Gastrocnemius medialis (tissue), 4 donors: ENCODE measurements at regions not wholly inside any gene's neighbourhood (a gene's known extent, or its start where the extent isn't known, plus 50 kb on each side); places are given as distances from the start of the nearest gene placed in this dataset.

Source experiments
- ATAC-seq, 2 donors: fragments of 150-250 bp; one replicate each; pipeline ENCODE4 v1.9.1; 2016
- DNase-seq, 2 donors: peaks; one replicate each; pipeline ENCODE4 v3.0.0-alpha.2; 2019
- H3K27ac ChIP-seq, 4 donors: fragments of 200-600 bp; sonication (generic); 1 replicate in 1 of 4; 2 replicates in 3 of 4; pipeline ENCODE4 v1.5.1; 2016 to 2018; ENCODE audit warnings: mild to moderate bottlenecking in 2 of 4, moderate library complexity in 1 of 4
- H3K27me3 ChIP-seq, 3 donors: fragments of 200-600 bp; sonication (generic) in 2 of 3; 1 replicate in 1 of 3; 2 replicates in 2 of 3; pipeline versions ENCODE4 v1.5.1 to v1.6.0; 2016 to 2019; ENCODE audit warnings: mild to moderate bottlenecking in 1 of 3, moderate library complexity in 1 of 3
- H3K36me3 ChIP-seq, 2 donors: fragments of 200-600 bp; sonication (generic) in 1 of 2; one replicate each; pipeline ENCODE4 v1.5.1; 2017 to 2018
- H3K4me1 ChIP-seq, 2 donors: fragments of 200-600 bp; sonication (generic) in 1 of 2; one replicate each; pipeline ENCODE4 v1.5.1; 2016 to 2017; ENCODE audit warnings: mild to moderate bottlenecking in 2 of 2
- H3K4me3 ChIP-seq, 4 donors: fragments of 200-600 bp; sonication (generic) in 3 of 4; 1 replicate in 1 of 4; 2 replicates in 3 of 4; pipeline ENCODE4 v1.5.1; 2016 to 2019; ENCODE audit warnings: mild to moderate bottlenecking in 2 of 4
- H3K9me3 ChIP-seq, 3 donors: fragments of 200-600 bp; sonication (generic) in 2 of 3; 1 replicate in 1 of 3; 2 replicates in 2 of 3; pipeline ENCODE4 v1.5.1; 2016 to 2019
- CTCF ChIP-seq, 5 experiments: fragments of 450-650 bp in 3 of 5; fragments of 200-600 bp in 2 of 5; sonication (generic) in 2 of 5; IDR thresholded peaks in 4 of 5; conservative IDR thresholded peaks in 1 of 5; 1 replicate in 4 of 5; 2 replicates in 1 of 5; pipeline ENCODE4 v1.5.1; 2016 to 2019; ENCODE audit warnings: antibody characterized with exemption in 5 of 5, mild to moderate bottlenecking in 3 of 5, moderate library complexity in 3 of 5
- POLR2A ChIP-seq, 2 donors: fragments of 450-650 bp; IDR thresholded peaks; one replicate each; pipeline ENCODE4 v1.6.1; 2017; ENCODE audit warnings: antibody characterized with exemption in 2 of 2, mild to moderate bottlenecking in 2 of 2, moderate library complexity in 2 of 2
- in situ Hi-C, 4 donors: fragments of 200-750 bp; cut with MboI; loops; one replicate each; pipeline versions ENCODE4 v1.15.0 to v1.8.0; 2017; ENCODE audit warnings: low sequenced_read_pairs in 4 of 4
- intact Hi-C: fragments of 100-400 bp; cut with DNase I; formaldehyde crosslinking; loops from one replicate; pipeline ENCODE4 v1.15.1; 2023; ENCODE audit warnings: low total_unique reads

DNA sequence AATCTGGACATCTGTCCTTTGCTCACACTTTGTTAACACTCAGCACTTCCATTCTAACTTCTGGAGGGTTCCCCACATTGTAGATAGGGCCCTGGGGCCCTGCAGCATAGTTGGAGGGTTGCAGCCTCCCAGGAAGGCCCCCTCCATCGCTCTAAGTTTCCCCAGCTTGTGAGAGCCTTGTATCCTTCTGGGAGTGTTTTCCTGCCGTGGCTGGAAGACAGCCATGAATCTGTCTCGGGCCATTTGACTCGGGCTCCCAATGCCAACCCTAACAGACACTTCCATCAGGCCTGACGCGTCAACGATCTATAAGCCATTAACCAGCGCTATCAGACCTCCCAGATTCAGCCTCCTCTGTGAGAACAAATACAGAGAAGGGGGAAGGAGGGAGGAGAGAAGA lies 263.7 kb upstream of the RPL38 start:
- intact Hi-C loops = no loop called here
- TF ChIP-seq POLR2A (IDR thresholded peaks at IDR 0.05) = no peak
- TF ChIP-seq CTCF (IDR thresholded peaks at IDR 0.05 in 4 of 5, conservative IDR thresholded peaks at IDR 0.05 in 1 of 5) = no peak

GRCh38 chr17:73940511-73940910 lies 263.0 kb upstream of the RPL38 start:
- TF ChIP-seq POLR2A (IDR thresholded peaks at IDR 0.05) (no peak), CTCF (IDR thresholded peaks at IDR 0.05 in 4 of 5, conservative IDR thresholded peaks at IDR 0.05 in 1 of 5) (no peak)
- no peaks in the 10 kb centered on the region for H3K9me3 ChIP-seq
- no peak for DNase-seq
- no peak for ATAC-seq
- H3K4me3 ChIP-seq = no peak overlapping the region
- intact Hi-C loops = no loop called here
- in situ Hi-C loops = loop anchor here in 1 of 4 donors (25.0 kb wide), 1 partner anchor 97 kb away; no protein-coding TSS in a partner anchor
- H3K27ac ChIP-seq = no peak overlapping the region
- no peaks in the 10 kb centered on the region for H3K36me3 ChIP-seq
- no peaks in the 10 kb centered on the region for H3K4me1 ChIP-seq
- peaks cover 0 to under 1% (median 0%) of the 10 kb centered on the region in 3 donors for H3K27me3 ChIP-seq

More for the DNA sequence above, 263.7 kb upstream of the RPL38 start:
- Histone ChIP-seq H3K36me3 (no peaks in the 10 kb centered on the region), H3K4me3 (no peak overlapping the region), H3K4me1 (no peaks in the 10 kb centered on the region), H3K27ac (no peak overlapping the region), H3K27me3 (no peaks in the 10 kb centered on the region), H3K9me3 (no peaks in the 10 kb centered on the region)
- DNase-seq (no peak), ATAC-seq (no peak)
- in situ Hi-C loops = loop anchor here in 1 of 4 donors (25.0 kb wide), 1 partner anchor 97 kb away; no protein-coding TSS in a partner anchor

GRCh38 chr17:73941919-73942530 lies 261.5 kb upstream of the RPL38 start:
- Histone ChIP-seq H3K36me3 (no peaks in the 10 kb centered on the region), H3K27ac (no peak overlapping the region), H3K4me3 (no peak overlapping the region), H3K9me3 (no peaks in the 10 kb centered on the region), H3K27me3 (peaks cover 0 to 5% (median 0%) of the 10 kb centered on the region in 3 donors), H3K4me1 (no peaks in the 10 kb centered on the region)
- no peak for ATAC-seq
- in situ Hi-C loops = loop anchor here in 1 of 4 donors (25.0 kb wide), 1 partner anchor 95 kb away; no protein-coding TSS in a partner anchor
- no peak for TF ChIP-seq POLR2A (IDR thresholded peaks at IDR 0.05)
- no peak for DNase-seq
- intact Hi-C loops = no loop called here

- Histone ChIP-seq H3K4me1 (no peaks in the 10 kb centered on the region), H3K36me3 (no peaks in the 10 kb centered on the region), H3K27ac (no peak overlapping the region), H3K4me3 (no peak overlapping the region), H3K9me3 (no peaks in the 10 kb centered on the region), H3K27me3 (peaks cover 0 to 5% (median 0%) of the 10 kb centered on the region in 3 donors)
- TF ChIP-seq CTCF (IDR thresholded peaks at IDR 0.05 in 4 of 5, conservative IDR thresholded peaks at IDR 0.05 in 1 of 5) (no peak), POLR2A (IDR thresholded peaks at IDR 0.05) (no peak)
- ATAC-seq = no peak
- DNase-seq = no peak
- in situ Hi-C loops (loop anchor here in 1 of 4 donors (25.0 kb wide), 1 partner anchor 94 kb away; no protein-coding TSS in a partner anchor), intact Hi-C loops (no loop called here)
These were observed 260.6 kb upstream of the RPL38 start for GRCh38 chr17:73942703-73943415.

DNA sequence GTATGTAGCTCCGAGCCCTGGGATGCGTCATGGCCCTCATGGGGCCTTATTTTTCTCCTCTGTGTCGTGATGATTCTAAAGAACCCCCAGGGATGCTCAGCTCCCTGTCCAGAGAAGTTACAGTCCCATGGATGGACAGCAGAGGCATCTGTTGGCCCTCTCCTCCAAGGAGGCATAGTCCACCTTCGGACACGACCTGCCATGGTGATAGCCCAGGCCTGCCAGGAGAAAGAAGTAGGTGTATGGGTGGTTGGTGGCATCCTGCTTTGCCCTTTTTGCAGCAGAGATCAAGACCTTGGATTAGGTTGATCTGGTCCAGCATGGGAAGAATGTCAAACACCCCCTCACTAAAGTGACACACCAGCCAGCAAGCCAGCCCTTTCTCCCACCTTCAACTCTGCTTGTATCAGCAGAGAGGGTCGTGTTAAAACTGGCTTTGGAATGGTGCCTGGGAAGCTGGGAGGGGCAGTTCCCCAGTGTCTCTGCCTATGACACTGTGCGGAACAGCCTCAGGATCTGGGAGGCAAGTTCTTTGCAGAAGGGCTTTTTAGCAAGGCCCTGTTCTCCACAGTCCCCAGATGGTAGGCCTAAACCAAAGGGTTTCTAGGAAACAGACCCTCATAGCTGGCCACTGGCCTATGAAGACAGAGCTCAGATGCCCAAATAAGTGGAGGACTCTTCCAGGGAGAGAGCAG lies 259.9 kb upstream of the RPL38 start:
- H3K9me3 ChIP-seq = no peaks in the 10 kb centered on the region
- ATAC-seq = no peak
- H3K4me3 ChIP-seq = no peak overlapping the region
- no peak for DNase-seq
- no peak overlapping the region for H3K27ac ChIP-seq
- no peaks in the 10 kb centered on the region for H3K36me3 ChIP-seq
- H3K27me3 ChIP-seq = peaks cover 0 to 5% (median 0%) of the 10 kb centered on the region in 3 donors
- no peaks in the 10 kb centered on the region for H3K4me1 ChIP-seq
- intact Hi-C loops (no loop called here), in situ Hi-C loops (loop anchor here in 1 of 4 donors (25.0 kb wide), 1 partner anchor 94 kb away; no protein-coding TSS in a partner anchor)
- TF ChIP-seq CTCF (IDR thresholded peaks at IDR 0.05 in 4 of 5, conservative IDR thresholded peaks at IDR 0.05 in 1 of 5) (no peak), POLR2A (IDR thresholded peaks at IDR 0.05) (no peak)
